Keratinocyte (primary cell): ENCODE measurements at regions not wholly inside any gene's neighbourhood (a gene's known extent, or its start where the extent isn't known, plus 50 kb on each side); places are given as distances from the start of the nearest gene placed in this dataset.

ENCODE experiments used
- DNase-seq: peaks from one replicate; pipeline ENCODE4 v3.0.0-alpha.2; 2011; ENCODE audit warnings: low read depth, missing footprints, low spot score
- FAIRE-seq: peaks from 2 replicates; lab custom pipeline; 2011; peaks lifted over from hg19 to GRCh38; lab: Jason Lieb, UNC
- H2AFZ ChIP-seq: 2 replicates; pipeline ENCODE4 v1.6.0; 2012; ENCODE audit warnings: low read length, control low read depth, inconsistent platforms; ENCODE audit not compliant: control insufficient read depth
- H3K27ac ChIP-seq: 2 replicates; pipeline ENCODE4 v1.5.1; 2011; ENCODE audit warnings: low read length; ENCODE audit not compliant: control insufficient read depth, insufficient read depth
- H3K27me3 ChIP-seq: 3 replicates; pipeline ENCODE4 v1.6.0; 2011; ENCODE audit warnings: low read length; ENCODE audit not compliant: control insufficient read depth, insufficient read depth; ENCODE audit errors: extremely low read depth
- H3K36me3 ChIP-seq, 2 experiments: 2 replicates in 1 of 2; 3 replicates in 1 of 2; pipeline ENCODE4 v1.5.1; 2011; ENCODE audit warnings: low read length in 2 of 2, mild to moderate bottlenecking in 1 of 2; ENCODE audit not compliant: control insufficient read depth in 2 of 2, insufficient read depth in 2 of 2; ENCODE audit errors: extremely low read depth in 1 of 2
- H3K4me1 ChIP-seq: 3 replicates; pipeline ENCODE4 v1.5.1; 2011; ENCODE audit warnings: low read length; ENCODE audit not compliant: control insufficient read depth, insufficient read depth; ENCODE audit errors: extremely low read depth
- H3K4me2 ChIP-seq: 3 replicates; pipeline ENCODE4 v1.6.0; 2011; ENCODE audit warnings: low read depth, low read length; ENCODE audit not compliant: control insufficient read depth, insufficient read depth; ENCODE audit errors: extremely low read depth
- H3K4me3 ChIP-seq, 3 experiments: fragments of 200-600 bp in 1 of 3; sonication (generic) in 1 of 3; 2 replicates in 2 of 3; 3 replicates in 1 of 3; pipeline ENCODE4 v1.5.1; 2011 to 2016; ENCODE audit warnings: low read length in 3 of 3, mild to moderate bottlenecking in 3 of 3, control low read depth in 2 of 3, inconsistent platforms in 1 of 3, low read depth in 1 of 3, mixed read lengths in 1 of 3, mixed run types in 1 of 3, moderate library complexity in 1 of 3; ENCODE audit not compliant: control insufficient read depth in 2 of 3, insufficient read depth in 2 of 3; ENCODE audit errors: extremely low read depth in 1 of 3
- H3K79me2 ChIP-seq: 2 replicates; pipeline ENCODE4 v1.6.0; 2012; ENCODE audit warnings: low read length; ENCODE audit not compliant: control insufficient read depth, insufficient read depth
- H3K9ac ChIP-seq: 3 replicates; pipeline ENCODE4 v1.6.0; 2011; ENCODE audit warnings: low read length; ENCODE audit not compliant: control insufficient read depth, insufficient read depth; ENCODE audit errors: extremely low read depth
- H3K9me1 ChIP-seq: 3 replicates; pipeline ENCODE4 v1.6.0; 2011; ENCODE audit warnings: low read length; ENCODE audit not compliant: control insufficient read depth, insufficient read depth; ENCODE audit errors: extremely low read depth
- H3K9me3 ChIP-seq: 2 replicates; pipeline ENCODE4 v1.5.1; 2012; ENCODE audit warnings: low read depth, low read length; ENCODE audit not compliant: control insufficient read depth
- H4K20me1 ChIP-seq: 3 replicates; pipeline ENCODE4 v1.6.0; 2011; ENCODE audit warnings: low read length; ENCODE audit not compliant: control insufficient read depth, insufficient read depth; ENCODE audit errors: extremely low read depth
- CTCF ChIP-seq, 3 experiments: IDR thresholded peaks in 1 of 3; conservative IDR thresholded peaks in 1 of 3; optimal IDR thresholded peaks in 1 of 3; 2 replicates in 2 of 3; 3 replicates in 1 of 3; pipeline versions ENCODE3 to v1.5.1; 2011; ENCODE audit warnings: low read length in 3 of 3, mild to moderate bottlenecking in 3 of 3, moderate library complexity in 2 of 3, control low read depth in 1 of 3, inconsistent platforms in 1 of 3; ENCODE audit not compliant: insufficient read depth in 2 of 3; ENCODE audit errors: extremely low read depth in 1 of 3
- EZH2 ChIP-seq: IDR thresholded peaks from one replicate; pipeline ENCODE4 v1.6.1; 2012; ENCODE audit warnings: inconsistent platforms, mild to moderate bottlenecking, low read length, moderate library complexity
- dilution Hi-C: fragments of 300-500 bp; cut with MboI; formaldehyde crosslinking; loops from one replicate; pipeline ENCODE4 v1.7.0; 2020; ENCODE audit warnings: low sequenced_read_pairs; ENCODE audit not compliant: extremely low pct_ligation_motif_present

GRCh38 chr6:144599615-144600014, 314.5 kb downstream of the UTRN start:
- Histone ChIP-seq H3K4me1 (no peaks in the 10 kb centered on the region), H3K27ac (no peak overlapping the region), H3K4me2 (no peak overlapping the region), H3K9me1 (no peaks in the 10 kb centered on the region), H4K20me1 (no peaks in the 10 kb centered on the region), H3K9me3 (no peaks in the 10 kb centered on the region), H3K79me2 (no peaks in the 10 kb centered on the region), H3K36me3 (no peaks in the 10 kb centered on the region), H2AFZ (no peak overlapping the region), H3K27me3 (no peaks in the 10 kb centered on the region), H3K4me3 (no peak overlapping the region), H3K9ac (no peak overlapping the region)
- DNase-seq (no peak), FAIRE-seq (no peak)
- TF ChIP-seq CTCF (optimal IDR thresholded peaks at IDR 0.05 in 1 of 3, IDR thresholded peaks at IDR 0.05 in 1 of 3, conservative IDR thresholded peaks at IDR 0.05 in 1 of 3; ENCODE audit: extremely low read depth in 1 of 3, insufficient read depth in 2 of 3, low read length in 3 of 3) = no peak
- no peak for TF ChIP-seq EZH2
- dilution Hi-C loops = no loop called here

GRCh38 chr6:144601221-144601620, 316.1 kb downstream of the UTRN start:
- no peaks in the 10 kb centered on the region for H3K4me1 ChIP-seq
- H3K9me1 ChIP-seq = no peaks in the 10 kb centered on the region
- no peak overlapping the region for H3K4me3 ChIP-seq
- no peaks in the 10 kb centered on the region for H4K20me1 ChIP-seq
- no peak overlapping the region for H3K4me2 ChIP-seq
- no peak overlapping the region for H2AFZ ChIP-seq
- no peaks in the 10 kb centered on the region for H3K27me3 ChIP-seq
- H3K27ac ChIP-seq = no peak overlapping the region
- no peaks in the 10 kb centered on the region for H3K79me2 ChIP-seq
- H3K9me3 ChIP-seq = no peaks in the 10 kb centered on the region
- no peak for FAIRE-seq
- DNase-seq = no peak
- dilution Hi-C loops = no loop called here
- no peak for TF ChIP-seq CTCF (optimal IDR thresholded peaks at IDR 0.05 in 1 of 3, IDR thresholded peaks at IDR 0.05 in 1 of 3, conservative IDR thresholded peaks at IDR 0.05 in 1 of 3; ENCODE audit: extremely low read depth in 1 of 3, insufficient read depth in 2 of 3, low read length in 3 of 3)
- TF ChIP-seq EZH2 = no peak
- no peaks in the 10 kb centered on the region for H3K36me3 ChIP-seq
- no peak overlapping the region for H3K9ac ChIP-seq
